ENCODE measurements at regions not wholly inside any gene's neighbourhood (a gene's known extent, or its start where the extent isn't known, plus 50 kb on each side); places are given as distances from the start of the nearest gene placed in this dataset.

DNA sequence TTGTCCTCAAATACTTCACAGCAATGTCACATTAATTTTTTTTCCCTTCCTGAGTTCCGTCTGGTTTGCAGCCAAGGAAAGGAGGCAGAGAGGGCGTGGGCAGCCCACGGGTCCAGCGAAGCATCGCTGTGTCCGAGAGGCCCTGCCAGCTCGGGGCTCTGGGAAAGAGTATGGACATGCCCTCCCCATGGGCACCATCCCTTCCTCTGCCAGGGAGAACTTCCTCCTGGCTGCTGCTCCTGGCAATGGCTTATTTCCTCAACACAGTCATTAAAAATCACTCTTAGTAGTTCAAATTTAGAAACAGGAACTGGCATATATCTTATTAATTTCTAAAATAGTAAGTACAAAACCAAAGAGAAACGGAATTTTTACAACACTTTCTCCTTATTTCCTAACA lies 115.4 kb downstream of the RIPK4 start:
- no peak for FAIRE-seq

DNA sequence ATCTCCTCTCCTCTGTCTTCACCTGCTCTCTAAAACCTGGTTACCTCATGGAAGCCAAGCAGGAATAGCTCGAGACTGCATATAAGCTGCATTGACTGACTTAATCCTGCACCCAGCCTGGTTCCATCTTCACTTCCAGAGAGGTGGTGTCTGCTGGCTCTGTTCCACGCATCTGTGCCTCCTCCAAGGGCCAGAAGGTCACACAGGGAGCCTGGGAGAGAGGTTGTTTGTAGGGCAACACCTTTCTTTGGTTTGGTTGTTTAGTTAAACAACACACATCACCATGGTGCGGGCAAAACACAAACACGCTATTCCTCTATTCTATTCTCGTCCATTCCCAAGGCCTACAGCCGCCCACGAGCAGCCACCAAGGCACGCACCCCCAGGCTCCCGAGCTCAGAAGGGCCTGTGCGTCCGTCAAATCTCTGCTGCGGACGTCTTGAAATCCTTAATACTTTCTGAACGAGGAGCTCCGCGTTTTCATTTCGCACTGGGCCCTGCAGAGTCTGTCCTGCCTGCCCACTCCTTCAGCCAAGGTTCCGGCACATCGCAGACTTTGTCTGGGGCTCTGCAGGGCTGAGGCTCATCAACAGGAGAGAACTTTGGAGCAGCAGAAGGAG lies 116.2 kb downstream of the RIPK4 start:
- no peak for FAIRE-seq

DNA sequence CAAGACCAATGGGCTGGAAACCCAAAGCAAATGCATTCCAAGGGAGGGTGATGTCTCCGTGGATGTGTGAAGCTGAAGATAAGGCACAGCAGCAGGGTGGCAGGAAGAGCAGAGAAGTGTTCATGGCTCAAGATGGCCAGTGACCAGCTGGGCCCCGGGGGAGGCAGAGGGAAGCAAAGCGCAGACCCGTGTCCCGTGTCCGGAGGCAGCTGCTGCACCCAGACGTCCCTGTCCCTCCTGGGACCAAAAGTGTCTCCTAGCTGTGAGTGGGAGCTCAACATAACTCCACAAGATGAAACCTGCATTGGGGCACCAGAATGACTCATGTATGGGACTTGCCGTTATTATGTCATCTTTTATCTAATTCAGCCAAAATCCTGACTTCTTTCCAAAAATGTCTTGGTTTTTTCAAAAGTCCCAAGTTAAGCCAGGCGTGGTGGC lies 118.2 kb downstream of the RIPK4 start:
- FAIRE-seq, result no peak

DNA sequence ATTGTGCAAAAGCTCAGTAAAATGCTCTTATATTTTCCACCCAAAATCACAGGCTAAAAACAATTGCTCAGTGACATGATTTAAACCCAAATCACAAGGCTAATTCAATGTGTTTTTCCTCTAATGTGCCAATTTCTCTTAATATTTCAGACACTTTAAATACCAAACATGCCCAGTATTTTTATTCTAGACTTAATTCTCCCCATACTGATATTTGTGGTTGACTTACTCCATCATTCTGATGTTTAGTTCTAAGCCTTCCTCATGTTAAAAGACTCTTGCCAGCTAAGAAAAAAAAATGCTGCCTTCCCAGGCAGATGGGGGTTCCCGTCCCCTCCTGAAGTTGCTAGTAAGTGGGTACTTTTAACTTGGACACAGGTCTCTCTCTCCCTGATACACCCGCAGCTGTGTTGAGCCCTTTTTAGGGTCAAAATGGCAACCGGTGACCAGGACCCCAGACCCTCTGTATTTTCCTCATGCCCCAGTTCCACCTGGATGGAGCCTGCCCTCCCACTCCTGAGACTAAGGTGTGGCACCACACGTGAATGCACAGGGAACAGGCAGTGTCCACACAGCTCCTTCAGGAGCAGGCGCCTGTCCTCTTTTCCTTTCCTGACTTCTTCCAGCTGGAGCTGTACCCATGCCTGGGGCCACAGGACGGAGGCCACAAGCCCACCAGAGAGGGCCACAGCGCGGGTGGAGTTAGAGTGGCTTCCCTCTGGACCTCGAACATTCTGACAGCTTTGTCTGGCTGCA lies 118.9 kb downstream of the RIPK4 start:
- no peak for FAIRE-seq

DNA sequence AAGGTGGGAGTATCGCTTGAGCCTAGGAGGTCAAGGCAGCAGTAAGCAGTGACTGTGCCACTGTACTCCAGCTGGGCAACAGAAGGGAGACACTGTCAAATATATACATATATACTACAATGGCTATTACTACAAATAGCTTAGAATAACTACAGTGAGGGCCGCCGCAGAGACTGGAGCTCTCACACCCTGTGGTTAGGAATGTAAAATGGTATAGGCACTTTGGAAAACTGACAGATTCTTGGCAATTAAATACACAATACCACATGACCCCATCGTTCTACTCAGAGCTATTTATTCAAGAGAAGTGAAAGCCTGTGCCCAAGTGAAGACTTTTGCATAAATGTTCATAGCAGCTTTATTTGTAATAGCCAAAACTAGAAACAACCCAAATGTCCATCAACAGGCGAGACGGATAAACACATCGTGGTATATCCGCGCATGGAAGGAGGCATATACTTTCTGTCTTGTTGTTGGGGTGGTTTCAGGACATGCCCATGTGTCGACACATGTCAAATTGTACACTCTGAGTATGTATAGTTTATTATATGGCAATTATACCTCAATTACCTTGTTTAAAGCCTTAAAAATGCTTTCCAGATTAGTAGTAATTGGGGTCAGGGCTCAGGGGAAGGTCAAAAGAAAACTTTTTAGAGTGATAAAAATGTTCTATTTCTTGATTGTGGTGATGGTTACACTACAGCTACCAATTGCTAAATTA lies 123.4 kb downstream of the RIPK4 start:
- FAIRE-seq, result no peak

DNA sequence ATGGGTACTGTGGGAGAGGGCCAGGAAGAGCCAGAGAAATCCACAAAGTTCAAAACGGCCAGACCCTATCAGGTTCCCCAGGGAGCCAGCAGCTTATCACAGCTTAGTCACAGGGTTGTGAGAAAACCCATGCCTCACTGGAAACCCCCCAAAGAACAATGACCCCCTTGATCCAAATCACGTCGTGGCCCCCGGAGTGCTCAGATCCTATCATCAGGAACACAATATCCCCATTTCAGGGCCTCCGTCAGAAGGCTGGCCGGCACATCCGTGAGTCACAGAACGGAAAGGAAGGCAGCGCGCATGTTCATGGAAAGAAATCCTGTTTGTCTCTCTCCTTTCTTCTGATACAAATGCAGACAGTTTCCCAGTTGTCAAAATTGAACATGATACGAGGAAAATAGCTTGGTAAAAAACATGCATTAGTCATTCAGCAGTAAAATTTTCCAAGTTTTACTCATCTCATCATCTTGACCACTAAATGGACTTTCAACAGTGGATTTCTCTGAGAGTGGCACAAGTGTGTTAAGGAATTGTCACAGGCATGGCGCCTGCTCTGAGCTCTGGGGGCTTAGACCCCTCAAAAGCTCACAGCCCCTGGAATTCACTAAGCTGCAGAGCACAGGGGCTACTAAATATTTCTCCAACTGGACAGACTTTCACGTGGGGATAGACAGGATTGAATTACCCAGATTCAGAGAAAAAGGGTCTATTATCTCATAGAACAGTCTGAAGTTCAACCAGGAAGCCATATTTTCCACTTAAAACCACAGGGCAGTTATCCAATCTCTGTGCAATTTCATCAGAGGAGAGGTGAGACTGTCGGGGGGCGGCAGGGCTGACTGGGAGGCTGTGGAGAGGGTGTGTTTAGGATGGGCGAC lies 124.8 kb downstream of the RIPK4 start:
- no peak for FAIRE-seq

DNA sequence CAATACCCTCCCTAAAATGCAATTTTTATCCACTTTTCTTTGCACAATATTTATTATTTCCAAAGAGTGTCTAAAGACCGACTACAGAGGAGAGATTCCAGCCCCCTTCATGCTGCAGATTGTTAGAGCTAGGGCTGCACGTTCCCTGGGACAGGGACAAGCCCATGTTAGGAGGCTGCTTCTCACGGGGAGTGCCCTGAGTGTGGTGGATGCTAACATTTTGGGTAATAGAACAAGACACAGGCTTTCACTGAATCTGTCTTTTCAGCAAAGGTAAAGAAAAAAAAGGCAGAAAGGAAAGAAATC lies 125.4 kb downstream of the RIPK4 start:
- no peak for FAIRE-seq

DNA sequence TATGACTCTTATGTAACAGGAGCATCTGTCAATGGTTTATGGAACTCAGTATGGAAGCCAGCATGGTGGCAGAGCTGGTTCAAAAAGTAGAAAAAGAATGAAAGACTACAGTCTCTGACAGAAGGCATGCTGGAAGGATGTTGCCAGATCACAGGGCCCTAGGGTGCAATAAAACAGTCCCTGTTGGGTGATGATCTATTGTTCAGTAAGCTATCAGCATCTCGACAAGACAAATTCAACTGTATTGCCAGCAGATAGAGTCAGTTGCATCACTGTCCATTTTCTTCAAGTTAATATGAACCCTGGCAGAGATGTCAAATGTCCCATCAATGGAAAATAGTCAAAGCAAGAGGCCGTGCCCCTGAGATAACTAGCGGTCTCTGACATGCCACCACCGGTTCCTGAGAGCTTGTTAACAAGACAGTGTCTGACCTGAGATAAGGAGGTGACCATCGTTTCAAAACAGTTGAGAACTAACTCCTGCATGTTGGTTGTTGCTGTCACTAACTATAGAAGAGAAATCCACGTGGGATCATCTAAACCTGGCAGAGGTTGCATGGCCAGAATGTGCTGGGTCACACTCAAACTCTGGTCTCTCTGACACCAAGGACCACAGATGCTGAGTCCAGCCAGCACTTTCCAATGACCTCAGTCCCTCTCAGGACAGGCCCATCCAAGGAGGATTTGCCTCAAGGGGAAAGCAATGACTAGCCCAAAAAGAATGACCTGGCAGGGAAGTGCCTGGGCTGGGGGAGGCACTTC lies 125.9 kb downstream of the RIPK4 start:
- FAIRE-seq, result no peak

DNA sequence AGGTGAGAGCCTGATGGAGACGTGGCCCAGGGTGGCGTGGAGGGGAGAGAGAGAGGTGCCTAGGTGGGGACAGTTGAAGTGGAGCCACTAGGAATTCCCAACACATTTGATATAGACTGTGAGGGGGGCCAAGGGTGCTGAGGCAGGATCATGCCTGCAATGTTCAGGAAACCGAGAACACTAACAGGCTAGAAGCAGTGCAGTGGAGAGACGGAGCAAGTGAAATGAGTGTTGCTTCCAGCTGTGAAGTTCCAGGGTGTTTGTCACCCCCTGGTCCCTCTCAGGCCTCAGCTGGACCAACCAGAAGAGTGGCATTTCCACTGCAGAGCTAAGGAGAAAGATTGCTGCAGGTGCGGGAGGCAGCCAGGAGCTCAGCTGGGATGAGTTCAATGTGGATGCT lies 127.1 kb downstream of the RIPK4 start:
- FAIRE-seq, result no peak

DNA sequence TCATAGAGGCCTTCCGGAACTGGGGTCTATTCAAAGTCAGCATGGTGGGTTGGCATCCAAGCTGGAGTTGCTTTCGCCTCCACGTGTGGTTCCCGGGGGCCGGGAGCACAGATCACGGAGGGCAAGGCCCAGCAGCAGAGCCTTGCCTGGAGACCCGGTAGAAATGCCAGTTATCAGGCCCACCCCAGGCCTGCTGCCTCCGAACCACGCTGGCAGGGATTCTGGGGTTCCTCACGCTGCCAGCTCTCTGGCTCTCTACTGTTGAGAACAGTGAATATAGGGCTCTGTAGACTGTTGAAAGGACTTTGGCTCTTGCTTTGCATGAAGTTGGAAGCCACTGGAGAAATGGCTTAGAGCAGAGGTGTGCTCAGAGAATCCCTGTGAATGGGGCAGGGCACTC lies 127.5 kb downstream of the RIPK4 start:
- no peak for FAIRE-seq

DNA sequence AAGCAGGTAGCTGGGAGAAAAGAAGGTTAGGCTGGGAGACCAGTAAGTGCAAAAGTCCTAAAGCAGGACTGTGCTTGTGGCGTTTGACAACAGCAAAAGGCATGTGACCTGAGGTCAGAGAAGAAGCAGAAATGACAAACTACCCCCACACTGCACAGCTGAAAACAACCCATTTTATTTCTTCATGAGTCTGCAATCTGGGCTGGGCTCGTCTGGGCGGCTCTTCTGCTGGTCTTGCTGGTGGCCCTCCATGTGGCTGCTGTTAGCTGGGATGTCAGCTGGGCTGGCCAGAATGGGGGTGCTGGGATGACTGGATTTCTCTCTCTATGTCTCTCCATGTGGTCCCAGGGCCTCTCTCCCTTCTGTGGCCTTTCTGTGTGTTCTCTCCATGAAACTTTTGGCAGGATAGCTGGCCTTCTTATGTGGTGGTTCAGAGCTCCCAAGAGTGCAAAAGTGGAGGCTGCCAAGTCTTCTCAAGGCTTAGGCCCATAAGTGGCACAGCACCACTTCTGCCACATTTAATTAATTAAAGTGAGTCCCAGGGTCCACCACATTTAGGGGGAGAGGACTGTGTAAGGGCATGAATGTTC lies 128.6 kb downstream of the RIPK4 start:
- no peak for FAIRE-seq

DNA sequence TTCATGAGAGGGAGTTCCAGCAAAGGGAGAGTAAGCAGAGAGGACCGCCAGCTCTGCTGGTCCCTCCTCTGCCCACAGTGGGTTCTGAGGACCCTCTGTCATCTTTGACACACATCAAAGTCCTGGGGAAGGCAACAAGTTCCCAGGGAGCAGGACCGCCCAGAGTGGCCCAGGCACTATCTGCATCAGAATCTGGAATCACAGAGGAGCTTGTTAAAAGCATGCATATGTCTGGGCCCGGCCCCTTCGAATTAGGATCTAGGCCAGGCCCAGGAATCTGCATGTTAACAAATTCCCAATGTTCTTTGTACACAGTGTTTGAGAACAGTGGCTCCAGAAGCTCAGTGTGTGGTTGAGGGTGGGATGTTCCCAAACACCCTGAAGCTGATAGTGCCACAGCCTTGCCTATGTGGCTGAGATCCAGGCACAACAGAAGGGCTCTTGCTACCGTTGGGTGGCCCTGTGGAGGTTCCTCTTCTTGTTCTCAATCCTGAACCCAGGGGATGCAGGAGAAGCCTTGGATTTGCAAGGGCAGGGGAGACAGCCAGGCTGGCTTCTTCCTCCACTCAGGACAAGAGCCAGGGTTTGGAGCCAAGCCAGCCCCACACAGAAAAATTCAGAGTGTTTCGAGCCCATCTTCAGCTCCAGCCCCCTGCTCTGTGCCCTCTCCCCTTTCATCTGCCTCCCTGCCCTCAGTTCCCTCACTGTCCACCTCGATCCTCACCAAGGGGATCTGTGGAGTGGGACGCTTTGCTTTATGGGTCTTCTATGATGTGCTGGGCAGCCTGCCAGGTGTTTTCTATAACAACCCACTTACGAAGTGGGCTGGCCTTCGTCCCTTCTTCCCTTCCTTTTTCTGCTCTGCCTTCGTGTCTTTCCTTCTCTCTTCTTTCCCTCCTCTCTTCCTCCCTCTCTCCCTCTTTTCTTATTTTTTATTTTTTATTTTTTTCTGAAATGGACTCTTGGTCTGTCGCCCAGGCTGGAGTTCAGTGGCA lies 129.0 kb upstream of the TMPRSS2 start:
- FAIRE-seq, result no peak

DNA sequence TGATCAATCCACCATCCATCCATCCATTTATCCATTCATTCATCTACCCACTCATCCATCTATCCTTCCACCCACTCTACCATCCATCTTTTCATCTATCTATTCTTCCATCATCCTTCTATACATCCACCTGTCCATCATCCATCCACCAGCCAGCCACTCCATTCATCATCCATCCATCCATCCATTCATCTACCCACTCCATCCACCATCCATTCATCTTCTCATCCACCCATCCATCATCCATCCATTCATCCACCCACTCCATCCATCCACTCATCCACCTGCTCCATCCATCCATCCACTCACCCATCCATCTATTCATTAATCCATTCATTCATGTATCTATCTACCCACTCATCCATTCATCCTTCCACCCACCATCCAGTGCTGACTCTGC lies 127.9 kb upstream of the TMPRSS2 start:
- FAIRE-seq, result no peak

DNA sequence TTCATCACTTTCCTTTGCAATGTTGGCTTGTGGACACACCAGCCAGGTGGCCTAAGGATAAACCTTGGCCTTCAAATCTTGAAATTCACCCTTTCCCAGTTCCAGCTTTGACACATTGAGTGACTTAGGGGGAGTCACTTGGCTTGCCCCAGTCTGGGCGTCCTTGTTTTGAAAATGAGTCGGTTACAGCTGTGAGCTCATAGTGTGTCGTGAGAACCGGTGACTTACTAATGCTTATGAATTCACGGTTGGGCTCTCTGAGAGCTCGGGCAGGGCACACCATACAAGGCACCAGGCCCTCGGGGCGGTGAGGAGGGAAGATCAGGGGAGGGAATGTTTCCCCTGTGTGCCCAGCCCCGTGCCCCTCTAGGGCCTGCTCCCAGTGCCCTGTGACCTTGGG lies 126.9 kb upstream of the TMPRSS2 start:
- no peak for FAIRE-seq

DNA sequence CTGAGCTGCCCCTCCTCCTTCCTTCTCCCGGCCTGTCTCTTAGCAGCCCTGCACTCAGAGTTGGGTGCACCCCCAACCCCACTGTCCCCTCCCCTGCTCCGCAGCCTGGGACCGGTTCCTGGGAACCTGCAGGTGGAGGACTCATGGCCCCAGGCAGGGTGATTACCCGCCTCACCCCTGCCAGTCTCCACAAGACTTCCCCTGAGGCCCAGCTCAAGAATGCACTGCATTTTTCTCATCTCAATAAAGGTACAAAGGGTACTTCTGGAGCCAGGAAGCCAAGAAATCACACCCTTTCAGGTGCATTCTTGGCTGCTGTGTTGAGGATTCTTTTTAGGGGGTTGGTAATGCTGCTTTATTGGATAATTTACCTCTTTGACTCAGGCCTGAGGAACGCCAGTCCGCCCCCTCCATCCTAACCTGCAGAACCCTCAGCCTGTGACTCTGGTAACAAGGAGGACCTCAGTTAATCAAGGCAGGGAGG lies 126.3 kb upstream of the TMPRSS2 start:
- FAIRE-seq, result no peak

DNA sequence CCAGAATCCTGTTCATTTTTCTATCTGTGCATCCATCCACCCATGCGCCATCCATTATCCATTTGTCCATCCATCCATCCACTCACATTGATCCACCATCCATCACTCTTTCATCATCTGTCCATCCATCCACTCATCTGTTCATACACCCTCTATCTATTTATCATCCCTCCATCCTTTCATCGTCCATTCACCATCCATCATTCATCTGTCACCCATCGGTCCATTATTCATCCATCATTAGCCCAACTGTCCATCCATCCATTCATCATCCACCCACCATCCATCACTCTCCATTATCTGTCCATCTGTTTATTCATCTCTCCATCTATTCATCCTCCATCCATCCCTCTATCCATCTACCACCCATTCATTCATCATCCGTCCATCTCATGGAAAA lies 125.7 kb upstream of the TMPRSS2 start:
- FAIRE-seq, result no peak

DNA sequence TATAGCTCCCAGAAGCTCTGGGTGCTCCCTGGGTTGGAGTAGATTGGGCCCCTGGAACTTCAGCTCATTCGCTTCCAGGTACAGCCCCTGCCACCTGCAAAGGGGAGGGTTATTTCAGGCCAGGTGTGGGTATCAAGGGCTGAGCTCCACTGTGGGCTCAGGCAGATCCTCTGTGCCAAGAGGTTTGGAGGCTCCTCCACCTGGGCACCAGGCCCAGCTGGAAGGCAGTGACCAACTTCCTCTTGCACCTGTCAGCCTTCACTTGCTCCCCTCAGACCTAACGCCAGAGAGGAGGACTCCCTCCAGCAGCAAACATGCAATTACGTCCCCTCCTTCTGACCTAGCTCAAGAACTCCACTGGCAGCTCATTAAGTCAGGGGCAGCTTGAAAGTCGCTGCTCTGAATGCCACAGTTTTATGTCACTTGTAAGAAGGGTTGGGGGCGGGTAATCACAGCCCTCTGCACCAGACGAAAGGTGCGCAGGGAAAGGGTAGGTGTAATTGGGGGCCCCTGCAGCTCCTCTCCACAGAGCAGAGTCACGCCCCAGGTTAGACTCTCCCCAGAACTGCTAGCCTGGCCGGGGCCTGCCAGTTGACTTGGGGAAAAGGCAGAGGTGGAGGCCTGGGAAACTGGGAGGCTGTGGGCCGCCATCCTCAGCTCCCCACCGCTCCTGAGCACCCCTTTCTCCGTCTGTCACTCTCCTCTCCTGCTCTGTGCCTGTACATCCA lies 125.0 kb upstream of the TMPRSS2 start:
- no peak for FAIRE-seq

DNA sequence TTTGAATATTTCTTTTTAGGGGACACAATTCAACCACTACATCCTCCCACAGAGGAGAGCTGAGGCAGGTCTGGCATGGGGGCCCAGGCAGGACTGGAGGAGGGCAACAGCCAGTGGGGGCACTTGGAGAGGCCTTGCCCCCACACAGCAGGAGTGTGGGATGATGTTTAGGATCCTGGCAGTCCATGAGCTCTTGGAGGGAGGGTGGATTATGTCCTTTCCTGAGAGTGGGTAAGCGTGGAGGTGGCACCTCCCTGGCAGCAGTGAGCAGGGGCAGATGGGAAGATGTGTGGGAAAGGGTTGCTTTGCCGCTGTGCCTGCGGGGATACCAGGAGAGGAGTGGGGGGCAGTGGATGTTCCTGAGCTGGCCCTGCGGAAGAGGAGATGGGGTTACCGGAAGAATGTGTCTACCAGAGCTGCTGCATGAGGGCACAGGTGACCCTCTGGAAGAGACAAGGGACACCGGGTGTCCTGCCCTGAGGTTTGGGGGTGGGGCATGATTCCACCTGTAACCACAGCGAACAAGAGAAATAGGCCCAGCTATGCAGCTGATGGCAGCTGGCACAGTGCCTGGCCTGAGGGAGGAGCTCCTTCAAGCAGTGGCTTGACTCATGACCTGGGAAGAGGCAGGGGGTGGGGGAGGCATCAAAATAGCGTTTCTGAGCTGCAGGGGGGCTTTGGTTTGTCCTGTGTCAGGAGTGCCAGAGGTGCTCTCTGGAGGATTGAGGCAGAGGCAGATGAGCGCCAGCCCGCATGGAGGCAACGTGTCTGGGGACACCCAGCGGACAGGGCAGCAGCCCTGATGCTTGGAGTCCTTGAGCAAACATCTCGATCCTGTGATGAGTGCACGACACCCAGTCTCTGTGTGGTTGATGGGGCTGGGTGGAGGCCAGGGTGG lies 123.9 kb upstream of the TMPRSS2 start:
- no peak for FAIRE-seq

DNA sequence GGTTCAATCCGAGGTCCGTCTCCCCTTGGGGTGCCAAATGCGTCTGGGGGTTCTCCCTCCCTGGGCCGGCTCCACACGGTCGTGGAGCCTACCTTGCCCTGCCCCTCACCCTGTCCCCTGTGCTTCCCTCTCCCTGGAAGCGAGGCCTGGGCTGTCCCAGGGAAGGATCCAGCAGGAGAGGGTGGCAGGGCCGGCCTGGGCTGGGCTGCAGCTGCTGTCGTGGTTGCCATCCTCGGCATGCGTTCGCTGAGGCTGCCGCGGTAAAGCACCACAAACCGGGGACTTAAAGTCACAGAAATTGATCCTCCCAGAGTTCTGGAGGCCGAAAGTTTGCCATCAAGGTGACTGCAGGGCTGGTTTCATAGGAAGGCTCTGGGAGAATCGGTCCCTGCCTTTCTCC lies 123.0 kb upstream of the TMPRSS2 start:
- no peak for FAIRE-seq
